ENCODE measurements at regions not wholly inside any gene's neighbourhood (a gene's known extent, or its start where the extent isn't known, plus 50 kb on each side); places are given as distances from the start of the nearest gene placed in this dataset.

GRCh38 chr1:65039508-65039907, 73.2 kb upstream of the JAK1 start:
- no peak for FAIRE-seq
- no peak overlapping the region for H3K4me3 ChIP-seq (ENCODE audit: extremely low read depth in 1 of 4, insufficient read depth in 2 of 4, low read depth in 3 of 4, low read length in 4 of 4)

More at GRCh38 chr1:65039508-65039907, 73.2 kb upstream of the JAK1 start:
- no peak overlapping the region for H2AK5ac ChIP-seq (ENCODE audit: low read depth, low read length)
- H3K4ac ChIP-seq (replicated peaks; ENCODE audit: insufficient read length, low read depth, low read length) = no peak overlapping the region
- no peak overlapping the region for H3K9ac ChIP-seq (replicated peaks in 1 of 4; ENCODE audit: extremely low read depth in 1 of 4, low read depth in 3 of 4, low read length in 3 of 4)
- no peak overlapping the region for H4K8ac ChIP-seq (ENCODE audit: extremely low read depth, insufficient read depth, low read length)
- H3K18ac ChIP-seq (ENCODE audit: extremely low read depth, low read length) = no peak overlapping the region
- H3K4me2 ChIP-seq (ENCODE audit: insufficient read depth in 1 of 2, low read depth in 2 of 2, low read length in 2 of 2) = no peak overlapping the region
- no peak overlapping the region for H2BK12ac ChIP-seq (ENCODE audit: low read depth, low read length)
- H3K27me3 ChIP-seq (replicated peaks in 1 of 4; ENCODE audit: control insufficient read depth in 3 of 4, extremely low read depth in 1 of 4, insufficient read depth in 3 of 4, low read length in 3 of 4) = no peaks in the 10 kb centered on the region
- H3K36me3 ChIP-seq (ENCODE audit: control insufficient read depth in 2 of 4, insufficient read depth in 4 of 4, low read length in 3 of 4) = no peaks in the 10 kb centered on the region
- no peak overlapping the region for H4K91ac ChIP-seq (replicated peaks; ENCODE audit: insufficient read length, low read length)
- H2BK120ac ChIP-seq (replicated peaks; ENCODE audit: low read depth, low read length) = no peak overlapping the region
- H3K23ac ChIP-seq (ENCODE audit: insufficient read length) = no peak overlapping the region
- H3K27ac ChIP-seq (ENCODE audit: low read depth, low read length) = no peak overlapping the region
- H2BK5ac ChIP-seq (ENCODE audit: low read depth, low read length) = no peak overlapping the region
- no peak for TF ChIP-seq POLR2AphosphoS5 (IDR thresholded peaks at IDR 0.05; ENCODE audit: low read depth, low read length)
- TF ChIP-seq SIX5 (IDR thresholded peaks at IDR 0.05; ENCODE audit: low read depth, low read length) = no peak
- no peak for TF ChIP-seq SRF (IDR thresholded peaks at IDR 0.05; ENCODE audit: low read depth, low read length)
- TF ChIP-seq BACH1 (IDR thresholded peaks at IDR 0.05; ENCODE audit: low read length) = no peak
- TF ChIP-seq SP4 (IDR thresholded peaks at IDR 0.05; ENCODE audit: low read length) = no peak
- no peak for TF ChIP-seq SAP30 (IDR thresholded peaks at IDR 0.05; ENCODE audit: insufficient read depth, insufficient replicate concordance, low read length)
- TF ChIP-seq JUND (IDR thresholded peaks at IDR 0.05; ENCODE audit: low read length) = no peak
- TF ChIP-seq TAF7 (optimal IDR thresholded peaks at IDR 0.05; ENCODE audit: borderline replicate concordance, low read depth, low read length) = no peak
- DNase-seq (ENCODE audit: low read depth in 1 of 2, low spot score in 2 of 2) = no peak
- no peak overlapping the region for H2BK20ac ChIP-seq (ENCODE audit: low read length)
- H4K5ac ChIP-seq (ENCODE audit: insufficient read length, low read depth, low read length) = no peak overlapping the region
- no peak overlapping the region for H3K56ac ChIP-seq (replicated peaks; ENCODE audit: insufficient read length, low read depth, low read length)
- no peak overlapping the region for H3K14ac ChIP-seq (ENCODE audit: insufficient read length)
- WGBS, 2 experiments (ENCODE audit: extremely low coverage in 1 of 2, insufficient coverage in 1 of 2, insufficient read length in 1 of 2, insufficient replicate concordance in 2 of 2, low coverage in 1 of 2, low lambda C conversion rate in 2 of 2, missing lambda C conversion rate in 1 of 2) = 90% methylated on average over 2 of the region's 2 CpGs; no CpG with 5 or more reads in 1 of the 2 experiments
- H2AFZ ChIP-seq (ENCODE audit: low read length) = no peak overlapping the region
- no peaks in the 10 kb centered on the region for H3K79me2 ChIP-seq (ENCODE audit: control insufficient read depth in 1 of 2, insufficient read depth in 2 of 2, low read length in 2 of 2)
- H2BK15ac ChIP-seq (ENCODE audit: low read length) = no peak overlapping the region
- ChIA-PET POLR2A (ENCODE audit: partially characterized antibody) (interaction anchor here (4.2 kb wide), 1 partner anchor 11 kb away, joined by 17 read pairs; no protein-coding TSS in a partner anchor), CTCF (ENCODE audit: partially characterized antibody) (interaction anchor here (0.7 to 1.1 kb wide), 2 partner anchors 19 to 23 kb away, joined by 3 to 4 read pairs; no protein-coding TSS in a partner anchor)
- no peaks in the 10 kb centered on the region for H3K4me1 ChIP-seq (replicated peaks in 1 of 4; ENCODE audit: control insufficient read depth in 3 of 4, insufficient read depth in 4 of 4, low read length in 3 of 4)
- peaks cover 0 to 1% of the 10 kb centered on the region in 2 experiments for H4K20me1 ChIP-seq (replicated peaks in 1 of 2; ENCODE audit: control insufficient read depth in 1 of 2, insufficient read depth in 2 of 2, low read length in 2 of 2)
- H3K9me3 ChIP-seq (ENCODE audit: insufficient read depth in 2 of 2, low read depth in 1 of 2, low read length in 1 of 2) = no peaks in the 10 kb centered on the region
- H3K79me1 ChIP-seq (ENCODE audit: low read depth, low read length) = no peaks in the 10 kb centered on the region
- H3K23me2 ChIP-seq (ENCODE audit: low read depth, low read length) = no peaks in the 10 kb centered on the region; the same call in 1 of the 2 replicates

All from H1 (cell line).